ENCODE measurements at regions not wholly inside any gene's neighbourhood (a gene's known extent, or its start where the extent isn't known, plus 50 kb on each side); places are given as distances from the start of the nearest gene placed in this dataset.

GRCh38 chr2:208669394-208669793, 262.8 kb downstream of the PTH2R start:
- TF ChIP-seq CEBPB (IDR thresholded peaks at IDR 0.05; ENCODE audit: low read depth, low read length) (no peak), JUND (IDR thresholded peaks at IDR 0.05; ENCODE audit: low read length) (no peak), SP1 (IDR thresholded peaks at IDR 0.05; ENCODE audit: low read depth, low read length) (no peak), RFX5 (IDR thresholded peaks at IDR 0.05; ENCODE audit: borderline replicate concordance, low read depth, low read length) (no peak), CHD2 (IDR thresholded peaks at IDR 0.05; ENCODE audit: low read length) (no peak), EZH2 (IDR thresholded peaks at IDR 0.05; ENCODE audit: low read depth, low read length, severe bottlenecking) (no peak), E2F6 (IDR thresholded peaks at IDR 0.05) (no peak)
- CTCF ChIA-PET (ENCODE audit: partially characterized antibody): no interaction called here

More at GRCh38 chr2:208669394-208669793, 262.8 kb downstream of the PTH2R start:
- Histone ChIP-seq H4K5ac (ENCODE audit: insufficient read length, low read depth, low read length) (no peak overlapping the region), H3K9ac (replicated peaks in 1 of 4; ENCODE audit: extremely low read depth in 1 of 4, low read depth in 3 of 4, low read length in 3 of 4) (no peak overlapping the region), H3K23me2 (ENCODE audit: low read depth, low read length) (no peaks in the 10 kb centered on the region), H3K4me2 (ENCODE audit: insufficient read depth in 1 of 2, low read depth in 2 of 2, low read length in 2 of 2) (no peak overlapping the region), H3K4me3 (ENCODE audit: extremely low read depth in 1 of 4, insufficient read depth in 2 of 4, low read depth in 3 of 4, low read length in 4 of 4) (no peak overlapping the region), H4K20me1 (replicated peaks in 1 of 2; ENCODE audit: control insufficient read depth in 1 of 2, insufficient read depth in 2 of 2, low read length in 2 of 2) (no peaks in the 10 kb centered on the region), H3K79me1 (ENCODE audit: low read depth, low read length) (no peaks in the 10 kb centered on the region), H3K4me1 (replicated peaks in 1 of 4; ENCODE audit: control insufficient read depth in 3 of 4, insufficient read depth in 4 of 4, low read length in 3 of 4) (peaks cover 0 to 5% (median 0%) of the 10 kb centered on the region in 4 experiments; a peak in 3 of 7 replicates), H2BK120ac (replicated peaks; ENCODE audit: low read depth, low read length) (no peak overlapping the region), H4K91ac (replicated peaks; ENCODE audit: insufficient read length, low read length) (no peak overlapping the region), H3K79me2 (ENCODE audit: control insufficient read depth in 1 of 2, insufficient read depth in 2 of 2, low read length in 2 of 2) (no peaks in the 10 kb centered on the region), H2AK5ac (ENCODE audit: low read depth, low read length) (no peak overlapping the region), H2BK20ac (ENCODE audit: low read length) (no peak overlapping the region), H3K27ac (ENCODE audit: low read depth, low read length) (no peak overlapping the region), H3K18ac (ENCODE audit: extremely low read depth, low read length) (no peak overlapping the region), H3K14ac (ENCODE audit: insufficient read length) (no peak overlapping the region), H3K36me3 (ENCODE audit: control insufficient read depth in 2 of 4, insufficient read depth in 4 of 4, low read length in 3 of 4) (no peaks in the 10 kb centered on the region), H4K8ac (ENCODE audit: extremely low read depth, insufficient read depth, low read length) (no peak overlapping the region), H2BK5ac (ENCODE audit: low read depth, low read length) (no peak overlapping the region), H3K23ac (ENCODE audit: insufficient read length) (no peak overlapping the region), H3K4ac (replicated peaks; ENCODE audit: insufficient read length, low read depth, low read length) (no peak overlapping the region), H3K27me3 (replicated peaks in 1 of 4; ENCODE audit: control insufficient read depth in 3 of 4, extremely low read depth in 1 of 4, insufficient read depth in 3 of 4, low read length in 3 of 4) (no peaks in the 10 kb centered on the region), H2AFZ (ENCODE audit: low read length) (no peak overlapping the region), H2BK12ac (ENCODE audit: low read depth, low read length) (no peak overlapping the region), H2BK15ac (ENCODE audit: low read length) (no peak overlapping the region), H3K9me3 (ENCODE audit: insufficient read depth in 2 of 2, low read depth in 1 of 2, low read length in 1 of 2) (no peaks in the 10 kb centered on the region), H3K56ac (replicated peaks; ENCODE audit: insufficient read length, low read depth, low read length) (no peak overlapping the region)
- POLR2A ChIA-PET (ENCODE audit: partially characterized antibody): no interaction called here
- whole genome bisulfite sequencing, 2 experiments (ENCODE audit: extremely low coverage in 1 of 2, insufficient coverage in 1 of 2, insufficient read length in 1 of 2, insufficient replicate concordance in 2 of 2, low coverage in 1 of 2, low lambda C conversion rate in 2 of 2, missing lambda C conversion rate in 1 of 2): 95% methylated on average over 2 of the region's 2 CpGs; no CpG with 5 or more reads in 1 of the 2 experiments
- FAIRE-seq (no peak), DNase-seq (ENCODE audit: low read depth in 1 of 2, low spot score in 2 of 2) (no peak)
